GM10266 (cell line): ENCODE measurements at regions not wholly inside any gene's neighbourhood (a gene's known extent, or its start where the extent isn't known, plus 50 kb on each side); places are given as distances from the start of the nearest gene placed in this dataset.

ENCODE experiments used
- DNase-seq: peaks from one replicate; pipeline ENCODE4 v3.0.0; 2012; ENCODE audit errors: extremely low spot score
- TF ChIP-seq, protein P1 (sequence below): IDR thresholded peaks from 2 replicates; pipeline ENCODE4 v1.5.1; 2012; ENCODE audit warnings: mild to moderate bottlenecking, low read depth; ENCODE audit not compliant: control insufficient read depth, insufficient read depth; ENCODE audit errors: missing control alignments

DNA sequence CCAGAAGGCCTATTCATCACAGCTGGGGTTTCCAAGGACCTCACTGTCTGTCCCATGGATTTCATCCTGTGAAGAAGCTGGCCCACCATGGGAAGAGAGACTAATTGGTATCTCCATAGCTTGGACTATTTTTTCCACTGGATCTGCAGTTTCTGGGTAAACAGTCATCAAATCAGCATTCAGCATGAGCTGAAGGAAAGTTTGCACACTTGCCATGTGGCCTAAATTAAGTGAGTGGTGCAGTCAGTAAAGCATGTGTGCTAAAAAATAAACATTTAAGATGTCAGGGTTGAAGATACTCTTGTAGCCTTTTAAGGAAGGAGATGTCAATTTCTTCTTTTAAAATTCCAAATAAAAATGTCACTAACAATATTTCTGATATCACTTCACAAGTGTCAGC, 381.1 kb upstream of the ZMIZ1 start:
- no peak for DNase-seq
- TF ChIP-seq, protein P1, sequence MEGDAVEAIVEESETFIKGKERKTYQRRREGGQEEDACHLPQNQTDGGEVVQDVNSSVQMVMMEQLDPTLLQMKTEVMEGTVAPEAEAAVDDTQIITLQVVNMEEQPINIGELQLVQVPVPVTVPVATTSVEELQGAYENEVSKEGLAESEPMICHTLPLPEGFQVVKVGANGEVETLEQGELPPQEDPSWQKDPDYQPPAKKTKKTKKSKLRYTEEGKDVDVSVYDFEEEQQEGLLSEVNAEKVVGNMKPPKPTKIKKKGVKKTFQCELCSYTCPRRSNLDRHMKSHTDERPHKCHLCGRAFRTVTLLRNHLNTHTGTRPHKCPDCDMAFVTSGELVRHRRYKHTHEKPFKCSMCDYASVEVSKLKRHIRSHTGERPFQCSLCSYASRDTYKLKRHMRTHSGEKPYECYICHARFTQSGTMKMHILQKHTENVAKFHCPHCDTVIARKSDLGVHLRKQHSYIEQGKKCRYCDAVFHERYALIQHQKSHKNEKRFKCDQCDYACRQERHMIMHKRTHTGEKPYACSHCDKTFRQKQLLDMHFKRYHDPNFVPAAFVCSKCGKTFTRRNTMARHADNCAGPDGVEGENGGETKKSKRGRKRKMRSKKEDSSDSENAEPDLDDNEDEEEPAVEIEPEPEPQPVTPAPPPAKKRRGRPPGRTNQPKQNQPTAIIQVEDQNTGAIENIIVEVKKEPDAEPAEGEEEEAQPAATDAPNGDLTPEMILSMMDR: no peak

DNA sequence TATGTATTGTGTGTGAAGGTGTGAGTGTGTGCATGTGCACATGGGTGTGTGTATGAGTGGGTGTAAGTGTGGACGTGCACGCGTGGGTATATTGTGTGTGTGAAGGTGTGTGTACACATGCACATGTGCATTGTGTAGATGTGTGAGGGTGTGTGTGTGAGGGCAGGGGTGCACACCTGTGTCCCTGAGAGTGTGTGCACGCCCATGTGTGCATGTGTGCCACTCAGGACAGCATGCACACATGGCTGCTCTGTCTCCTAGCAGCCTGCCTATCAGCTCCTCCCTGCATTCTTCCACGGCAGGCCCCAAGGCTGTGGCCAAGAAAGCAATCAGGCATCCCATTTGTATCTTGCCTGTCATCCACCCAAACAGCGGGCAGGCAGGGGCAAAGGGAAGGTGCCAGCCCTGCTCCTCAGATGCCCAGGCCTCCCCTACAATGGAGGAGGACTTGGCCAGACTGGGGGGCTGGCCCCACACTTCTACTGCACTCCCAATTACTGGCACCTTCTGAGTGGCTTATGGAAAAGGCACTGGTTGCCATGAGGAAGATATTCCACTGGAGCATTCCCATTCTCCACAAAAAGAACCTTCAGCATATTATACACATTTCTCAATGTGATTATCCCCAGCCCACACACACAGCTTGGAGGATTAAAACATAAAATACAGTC, 380.4 kb upstream of the ZMIZ1 start:
- TF ChIP-seq, protein P1: no peak
- DNase-seq: no peak

DNA sequence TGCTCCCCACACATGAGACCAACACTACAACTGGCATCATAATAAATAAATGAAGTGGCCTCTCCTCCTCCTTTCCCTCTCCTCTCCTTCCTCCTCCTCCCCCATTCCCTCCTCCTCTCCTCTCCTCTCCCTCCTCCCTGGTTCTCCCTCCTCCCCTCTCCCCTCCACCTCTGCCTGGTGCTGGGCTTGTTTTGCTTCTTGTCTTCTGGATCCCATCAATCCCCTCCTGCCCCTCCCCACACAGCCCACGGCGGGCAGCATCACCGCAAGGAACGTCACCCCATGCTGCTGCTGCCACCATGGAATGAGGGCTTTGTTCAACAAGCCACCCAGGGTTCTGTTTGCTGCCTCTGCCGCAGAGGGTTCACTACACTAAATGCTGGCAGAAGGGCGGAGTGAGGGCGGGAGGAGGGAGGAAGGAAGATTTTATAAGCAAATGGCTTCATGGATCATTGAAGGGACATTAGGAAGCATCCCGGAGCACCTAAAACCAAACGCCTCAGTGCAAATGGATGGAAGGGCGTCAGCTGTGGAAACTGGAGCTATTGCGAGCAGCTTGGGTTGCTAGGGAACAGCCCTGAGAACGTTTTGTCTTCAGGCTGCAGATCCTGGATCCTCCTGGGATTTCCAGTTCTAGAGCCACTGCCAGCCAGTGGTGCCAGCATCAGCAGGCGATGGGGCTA, 379.7 kb upstream of the ZMIZ1 start:
- TF ChIP-seq, protein P1: no peak
- no peak for DNase-seq

DNA sequence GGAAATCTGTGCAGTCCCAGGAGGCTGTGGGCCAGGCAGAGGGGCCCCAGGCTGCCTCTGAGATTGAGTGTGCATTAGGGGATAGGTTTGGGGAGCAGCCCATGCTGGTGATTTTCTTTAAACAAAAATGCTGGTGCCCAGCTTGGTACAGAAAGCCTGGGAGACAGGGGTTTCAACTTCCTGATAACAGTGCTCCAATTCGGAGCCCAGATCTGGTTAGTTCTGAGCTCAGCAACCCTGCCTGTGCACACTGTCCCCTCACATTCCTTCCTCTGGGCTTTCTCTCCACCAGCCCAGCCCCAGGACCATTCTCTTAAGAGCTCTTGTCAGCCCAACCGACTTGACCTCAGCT, 379.2 kb upstream of the ZMIZ1 start:
- TF ChIP-seq, protein P1: no peak

DNA sequence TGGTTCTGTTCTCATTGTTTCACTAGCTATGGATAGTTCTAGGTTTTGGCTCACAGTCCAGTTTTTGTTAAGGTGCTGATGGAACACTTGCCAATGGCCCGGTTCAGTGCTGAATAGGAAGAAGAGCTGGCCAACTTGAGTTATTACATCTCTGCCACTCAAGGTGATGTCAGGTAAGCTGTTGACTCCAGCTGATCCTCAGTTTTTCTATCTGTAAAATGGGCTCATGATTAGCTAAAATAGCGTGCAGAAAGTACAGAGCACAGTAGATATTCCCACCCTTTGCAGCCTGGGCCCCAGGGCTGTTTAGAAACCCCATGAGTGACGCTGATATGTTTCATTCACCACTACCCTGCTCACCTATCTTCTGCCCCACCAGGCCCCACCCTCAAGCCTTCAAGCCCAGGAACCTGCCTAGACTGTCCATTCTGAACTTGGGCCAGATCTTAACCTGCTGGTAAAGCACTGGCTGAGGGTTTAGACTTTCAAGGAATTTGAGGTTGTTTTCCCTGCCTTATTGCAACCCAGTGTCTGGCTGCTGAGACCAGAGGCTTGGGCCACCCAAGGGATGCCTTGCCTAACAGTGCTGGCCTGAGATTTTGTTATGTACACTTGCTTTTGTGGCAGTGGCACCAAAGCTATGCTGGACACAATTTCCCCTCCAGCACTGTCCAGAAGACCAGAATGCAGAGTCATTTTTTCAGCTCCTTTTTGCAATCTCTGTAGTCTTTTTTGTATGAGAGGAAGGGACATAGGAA, 378.2 kb upstream of the ZMIZ1 start:
- no peak for DNase-seq
- TF ChIP-seq, protein P1: no peak

More for the DNA sequence above, 379.2 kb upstream of the ZMIZ1 start:
- no peak for DNase-seq

DNA sequence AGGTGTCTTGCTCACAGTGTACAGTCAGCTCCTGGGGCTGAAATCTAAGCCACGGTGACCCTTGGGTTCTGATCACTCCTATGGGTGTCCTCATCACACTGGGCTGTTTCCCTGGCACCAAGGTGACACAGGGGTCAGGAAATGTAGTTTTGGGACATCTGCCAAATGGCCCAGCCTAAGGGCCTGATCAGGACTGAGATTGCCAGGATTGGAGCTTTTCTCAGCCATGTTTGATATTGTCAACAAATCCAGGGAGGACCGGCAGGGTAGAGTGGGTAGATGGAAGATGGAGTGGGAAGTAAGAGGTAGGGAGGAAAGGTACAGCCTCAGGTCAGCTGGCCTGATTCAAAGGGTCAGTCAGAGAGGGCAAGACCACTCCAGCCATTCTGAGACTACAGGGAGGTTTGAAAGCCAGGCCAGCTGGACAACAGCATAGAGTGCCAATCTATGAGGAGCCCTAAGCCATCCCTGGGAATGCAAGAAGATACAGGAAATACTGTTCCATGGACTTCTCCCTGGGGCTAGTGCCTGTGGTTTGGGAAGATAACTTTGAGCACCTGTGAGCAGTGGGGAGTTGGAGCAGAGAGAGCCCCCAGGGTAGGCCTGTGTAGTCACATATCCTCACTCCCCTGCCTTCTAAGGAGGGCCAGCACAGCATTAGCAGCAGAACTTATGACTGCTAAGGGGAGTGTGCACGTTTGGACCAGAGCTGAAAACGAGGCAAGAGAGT, 377.3 kb upstream of the ZMIZ1 start:
- TF ChIP-seq, protein P1: no peak
- DNase-seq: no peak
